Mammary epithelial cell (primary cell): ENCODE measurements at regions not wholly inside any gene's neighbourhood (a gene's known extent, or its start where the extent isn't known, plus 50 kb on each side); places are given as distances from the start of the nearest gene placed in this dataset.

Experiments used
- CTCF ChIP-seq, 2 donors: IDR thresholded peaks in 1 of 2; conservative IDR thresholded peaks in 1 of 2; 2 replicates each; pipeline ENCODE4 v1.5.1; 2011 to 2012; ENCODE audit warnings: inconsistent platforms in 2 of 2, low read length in 2 of 2, mild to moderate bottlenecking in 2 of 2, control low read depth in 1 of 2, low read depth in 1 of 2; ENCODE audit not compliant: insufficient read depth in 1 of 2; ENCODE audit errors: extremely low read depth in 1 of 2
- EZH2 ChIP-seq: IDR thresholded peaks from 2 replicates; pipeline ENCODE4 v1.6.1; 2012; ENCODE audit warnings: low read length, inconsistent platforms, borderline replicate concordance

- TF ChIP-seq CTCF (conservative IDR thresholded peaks at IDR 0.05 in 1 of 2, IDR thresholded peaks at IDR 0.05 in 1 of 2; ENCODE audit: extremely low read depth in 1 of 2, insufficient read depth in 1 of 2, low read depth in 1 of 2, low read length in 2 of 2) (no peak), EZH2 (no peak)
Measured at GRCh38 chr2:236445678-236446077, 123.9 kb upstream of the ACKR3 start.
